HG03039 (cell line): ENCODE measurements at regions not wholly inside any gene's neighbourhood (a gene's known extent, or its start where the extent isn't known, plus 50 kb on each side); places are given as distances from the start of the nearest gene placed in this dataset.
"Not testable (repeated sequence)": the region's sequence is repeated elsewhere in the genome, so short reads cannot be mapped to it uniquely, and the experiment has no call there.

ENCODE experiments used
- ATAC-seq: cut with Tn5 transposase; IDR thresholded peaks from one replicate; pipeline ENCODE4 v1.9.1; 2021; ENCODE audit warnings: mild to moderate bottlenecking, moderate library complexity; ENCODE audit not compliant: unreplicated experiment

- no peak for ATAC-seq
Measured at GRCh38 chr4:83931659-83932438, 395.9 kb downstream of the GPAT3 start.

GRCh38 chr4:83929550-83929949 is 393.6 kb downstream of the GPAT3 start:
- no peak for ATAC-seq

GRCh38 chr4:83926950-83927349 is 391.0 kb downstream of the GPAT3 start:
- ATAC-seq = no peak

- no peak for ATAC-seq
Measured at GRCh38 chr4:83923341-83923740, 387.4 kb downstream of the GPAT3 start.

- no peak for ATAC-seq
Measured at GRCh38 chr4:83922402-83922801, 386.5 kb downstream of the GPAT3 start.

- no peak for ATAC-seq
Measured at GRCh38 chr4:83921124-83921523, 385.2 kb downstream of the GPAT3 start.

- no peak for ATAC-seq
Measured at GRCh38 chr4:83920375-83920774, 384.5 kb downstream of the GPAT3 start.

- no peak for ATAC-seq
Measured at GRCh38 chr4:83917572-83917971, 381.7 kb downstream of the GPAT3 start.

- no peak for ATAC-seq
Measured at GRCh38 chr4:83910693-83911092, 374.8 kb downstream of the GPAT3 start.

- no peak for ATAC-seq
Measured at GRCh38 chr4:83906561-83906960, 370.7 kb downstream of the GPAT3 start.

- no peak for ATAC-seq
Measured at GRCh38 chr4:83905952-83906351, 370.0 kb downstream of the GPAT3 start.

- ATAC-seq = not testable (repeated sequence)
Measured at GRCh38 chr4:83903740-83904139, 367.8 kb downstream of the GPAT3 start.

- no peak for ATAC-seq
Measured at GRCh38 chr4:83894831-83895230, 358.9 kb downstream of the GPAT3 start.

- ATAC-seq = no peak
Measured at GRCh38 chr4:83890816-83891215, 354.9 kb downstream of the GPAT3 start.

- ATAC-seq = no peak
Measured at GRCh38 chr4:83890231-83890630, 354.3 kb downstream of the GPAT3 start.

GRCh38 chr4:83889802-83890201 is 353.9 kb downstream of the GPAT3 start:
- ATAC-seq = no peak

GRCh38 chr4:83885256-83886182 is 349.6 kb downstream of the GPAT3 start:
- no peak for ATAC-seq

GRCh38 chr4:83876047-83876446 is 340.1 kb downstream of the GPAT3 start:
- ATAC-seq = no peak

GRCh38 chr4:83875437-83875836 is 339.5 kb downstream of the GPAT3 start:
- ATAC-seq = no peak

GRCh38 chr4:83873996-83874395 is 338.1 kb downstream of the GPAT3 start:
- no peak for ATAC-seq

GRCh38 chr4:83870328-83870950 is 334.5 kb downstream of the GPAT3 start:
- no peak for ATAC-seq
